Activated naive CD8-positive, alpha-beta T cell treated with anti-CD3 and anti-CD28 coated beads, Interleukin-2, amount 50 U/mL, for 24 hours (primary cell): ENCODE measurements at regions not wholly inside any gene's neighbourhood (a gene's known extent, or its start where the extent isn't known, plus 50 kb on each side); places are given as distances from the start of the nearest gene placed in this dataset.

Experiments
- ATAC-seq: fragments of 150-1000 bp; cut with Tn5 transposase; one replicate; pipeline ENCODE4 v1.10.0; 2021
- DNase-seq: peaks from one replicate; pipeline ENCODE4 v3.0.0; 2021
- H3K27ac Mint-ChIP-seq: one replicate; pipeline ENCODE4 v1.8.0; 2021; ENCODE audit warnings: mild to moderate bottlenecking, mixed read lengths
- H3K27me3 Mint-ChIP-seq: one replicate; pipeline ENCODE4 v1.8.0; 2021; ENCODE audit warnings: mixed read lengths
- H3K36me3 Mint-ChIP-seq: one replicate; pipeline ENCODE4 v1.8.0; 2021; ENCODE audit warnings: low read depth, mixed read lengths
- H3K4me1 Mint-ChIP-seq: one replicate; pipeline ENCODE4 v1.8.0; 2021; ENCODE audit warnings: mixed read lengths
- H3K4me3 Mint-ChIP-seq: one replicate; pipeline ENCODE4 v1.8.0; 2021; ENCODE audit warnings: mild to moderate bottlenecking, moderate library complexity, mixed read lengths
- H3K9me3 Mint-ChIP-seq: one replicate; pipeline ENCODE4 v1.8.0; 2021; ENCODE audit warnings: mixed read lengths

DNA sequence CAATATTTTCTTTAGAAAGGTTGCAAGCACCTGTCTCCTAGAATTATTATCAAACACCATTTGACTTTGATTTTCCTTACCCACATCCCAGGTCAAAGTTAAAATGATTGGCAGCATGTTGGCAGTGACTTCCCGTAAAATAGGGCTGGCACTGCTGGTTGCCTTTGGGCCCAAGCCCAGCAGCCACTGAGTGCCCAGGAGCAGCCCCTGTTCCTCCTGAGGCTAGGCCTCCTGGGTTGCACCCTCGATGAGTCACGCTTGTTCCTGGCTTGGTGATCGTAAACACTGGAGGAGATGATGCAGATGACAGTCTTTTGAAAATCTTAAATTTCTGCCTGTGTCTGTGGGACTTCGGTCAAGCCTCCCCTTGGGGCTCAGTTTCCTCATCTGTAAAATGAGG is 290.0 kb downstream of the TLE3 start:
- no peak for DNase-seq
- Mint-ChIP-seq H3K27me3 (peaks cover 6% of the 10 kb centered on the region), H3K9me3 (no peaks in the 10 kb centered on the region), H3K4me1 (peaks cover 21% of the 10 kb centered on the region), H3K27ac (no peak overlapping the region), H3K4me3 (no peak overlapping the region), H3K36me3 (no peaks in the 10 kb centered on the region)
- ATAC-seq: peak; percentile 84

DNA sequence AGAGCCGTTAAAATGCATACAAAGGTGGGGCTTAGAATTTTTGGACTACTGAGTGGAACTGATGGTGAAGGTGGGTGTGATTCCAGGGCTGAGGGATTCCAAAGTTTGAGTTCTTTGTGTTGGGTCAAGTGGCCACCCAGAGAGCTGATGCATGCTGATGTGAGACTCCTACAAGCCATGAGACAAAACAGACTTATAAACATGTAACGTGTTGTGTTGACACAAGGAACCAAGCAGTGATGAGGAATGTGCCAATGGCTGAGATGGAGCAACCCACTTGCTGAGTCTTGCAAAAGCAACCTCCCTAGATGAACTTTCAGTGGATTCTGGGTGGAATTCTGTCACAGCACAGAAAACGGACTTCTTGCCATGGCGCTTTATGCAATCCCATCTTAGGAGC is 289.0 kb downstream of the TLE3 start:
- no peak for ATAC-seq
- DNase-seq: no peak
- Mint-ChIP-seq H3K27ac (no peak overlapping the region), H3K4me1 (peaks cover 21% of the 10 kb centered on the region), H3K36me3 (no peaks in the 10 kb centered on the region), H3K4me3 (no peak overlapping the region), H3K27me3 (peaks cover 6% of the 10 kb centered on the region), H3K9me3 (no peaks in the 10 kb centered on the region)

DNA sequence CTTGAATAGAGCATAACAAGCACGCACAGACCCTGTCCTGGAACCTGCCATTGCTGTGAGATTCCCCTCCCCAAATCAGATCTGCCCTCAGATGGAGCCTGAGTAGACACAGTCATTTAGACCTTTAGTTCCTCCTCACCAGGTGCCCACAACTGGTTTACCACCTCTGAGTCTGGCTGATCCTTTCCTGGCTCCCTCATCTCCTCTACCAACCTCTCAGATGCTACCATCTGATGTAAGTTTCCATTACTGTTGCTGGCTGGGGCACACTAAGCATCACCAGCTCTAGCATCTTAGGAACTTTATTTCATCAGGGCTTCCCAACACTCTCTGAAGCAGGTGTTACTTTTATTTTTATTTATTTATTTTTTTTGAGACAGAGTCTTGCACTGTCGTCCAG is 288.3 kb downstream of the TLE3 start:
- Mint-ChIP-seq H3K27me3 (peaks cover 6% of the 10 kb centered on the region), H3K4me1 (peaks cover 21% of the 10 kb centered on the region), H3K4me3 (no peak overlapping the region), H3K9me3 (no peaks in the 10 kb centered on the region), H3K36me3 (no peaks in the 10 kb centered on the region), H3K27ac (no peak overlapping the region)
- DNase-seq: no peak
- peak; percentile 26 for ATAC-seq

DNA sequence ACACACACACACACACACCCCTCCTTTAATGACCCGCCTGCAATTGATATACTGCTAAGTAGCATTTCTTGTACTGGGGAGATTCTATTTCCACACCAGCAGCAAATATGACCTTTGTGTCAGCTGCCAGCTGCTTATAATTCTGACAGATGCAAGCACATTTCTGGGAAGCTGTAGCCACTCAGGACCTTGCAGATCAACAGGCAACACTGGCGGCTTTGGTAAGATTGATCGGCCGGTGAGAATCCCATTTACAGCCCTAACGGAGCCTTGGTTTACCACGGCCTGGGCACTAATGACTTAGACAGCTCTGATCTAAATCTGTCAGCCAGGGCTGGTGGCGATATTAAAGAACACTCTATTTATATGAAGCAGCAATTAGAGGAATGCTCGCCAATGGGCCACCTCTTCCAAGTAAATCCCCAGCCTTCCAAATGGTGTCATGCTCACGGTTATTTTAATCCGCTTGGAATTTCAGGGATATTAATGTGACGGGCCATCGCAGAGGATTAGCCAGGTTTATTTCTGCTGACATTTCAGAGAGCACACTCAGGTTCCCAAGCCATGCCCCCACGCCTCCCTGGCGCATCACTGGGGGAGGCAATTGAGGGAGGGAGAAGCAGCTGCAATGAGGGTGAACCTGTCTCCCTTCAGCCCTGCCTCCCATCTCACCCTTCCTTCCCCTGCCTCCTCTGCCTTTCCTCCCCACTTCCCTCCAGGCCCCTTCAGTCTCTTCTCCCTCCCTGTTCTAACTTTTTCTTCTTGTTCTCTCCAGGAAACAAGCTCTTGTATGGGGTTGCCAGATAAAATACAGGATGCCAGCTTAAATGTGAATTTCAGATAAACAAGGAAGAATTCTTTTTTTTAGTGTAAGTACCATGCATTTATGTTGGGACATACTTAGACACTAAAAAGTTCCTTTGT is 287.0 kb downstream of the TLE3 start:
- no peaks in the 10 kb centered on the region for H3K9me3 Mint-ChIP-seq
- peaks cover 23% of the 10 kb centered on the region for H3K4me1 Mint-ChIP-seq
- H3K36me3 Mint-ChIP-seq: no peaks in the 10 kb centered on the region
- no peak overlapping the region for H3K27ac Mint-ChIP-seq
- H3K4me3 Mint-ChIP-seq: no peak overlapping the region
- H3K27me3 Mint-ChIP-seq: peaks cover 6% of the 10 kb centered on the region
- ATAC-seq (no peak), DNase-seq (no peak)

DNA sequence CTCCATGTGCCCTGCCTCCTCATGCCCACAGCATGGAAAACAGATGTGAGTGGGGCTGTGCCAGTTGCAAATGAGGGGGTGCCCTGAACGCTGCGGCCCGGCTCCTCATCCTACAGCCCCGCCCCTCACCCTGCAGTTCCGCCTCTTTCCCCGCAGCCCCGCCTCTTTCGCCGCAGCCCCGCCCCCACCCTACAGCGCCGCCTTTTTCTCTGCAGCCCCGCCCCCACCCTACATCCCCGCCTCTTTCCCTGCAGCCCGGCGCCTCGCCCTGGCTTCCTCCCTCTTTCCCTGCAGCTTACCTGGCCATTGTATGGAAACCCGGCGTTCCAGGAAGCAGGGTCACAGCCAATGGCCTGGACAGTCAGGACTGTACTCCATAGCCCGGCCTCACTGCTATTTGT is 284.9 kb downstream of the TLE3 start:
- Mint-ChIP-seq H3K27me3 (peaks cover 2% of the 10 kb centered on the region), H3K9me3 (no peaks in the 10 kb centered on the region), H3K36me3 (no peaks in the 10 kb centered on the region), H3K4me1 (peaks cover 15% of the 10 kb centered on the region), H3K4me3 (no peak overlapping the region), H3K27ac (no peak overlapping the region)
- DNase-seq (no peak), ATAC-seq (no peak)

DNA sequence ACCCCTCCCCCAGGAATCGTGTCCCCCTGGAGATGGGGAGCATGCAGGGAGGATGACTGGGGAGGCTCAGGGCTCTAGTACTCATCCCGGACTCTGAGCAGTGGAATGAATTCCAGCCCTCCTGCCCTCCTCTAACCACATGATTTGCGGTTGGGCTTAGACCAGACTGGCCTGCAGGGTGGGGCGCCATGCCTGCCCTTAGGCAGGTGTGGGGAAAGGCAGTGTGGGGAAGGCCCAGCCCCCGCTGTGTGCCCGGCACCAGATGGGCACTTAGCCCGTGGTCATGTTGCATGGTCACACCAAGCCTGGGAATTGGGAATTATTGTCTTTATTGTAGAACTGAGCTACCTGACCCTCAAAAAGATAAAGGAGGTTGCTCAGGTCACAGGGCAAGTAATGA is 283.8 kb downstream of the TLE3 start:
- no peak for ATAC-seq
- DNase-seq: no peak
- Mint-ChIP-seq H3K9me3 (no peaks in the 10 kb centered on the region), H3K27ac (no peak overlapping the region), H3K27me3 (peaks cover 5% of the 10 kb centered on the region), H3K36me3 (no peaks in the 10 kb centered on the region), H3K4me3 (no peak overlapping the region), H3K4me1 (peaks cover 10% of the 10 kb centered on the region)

DNA sequence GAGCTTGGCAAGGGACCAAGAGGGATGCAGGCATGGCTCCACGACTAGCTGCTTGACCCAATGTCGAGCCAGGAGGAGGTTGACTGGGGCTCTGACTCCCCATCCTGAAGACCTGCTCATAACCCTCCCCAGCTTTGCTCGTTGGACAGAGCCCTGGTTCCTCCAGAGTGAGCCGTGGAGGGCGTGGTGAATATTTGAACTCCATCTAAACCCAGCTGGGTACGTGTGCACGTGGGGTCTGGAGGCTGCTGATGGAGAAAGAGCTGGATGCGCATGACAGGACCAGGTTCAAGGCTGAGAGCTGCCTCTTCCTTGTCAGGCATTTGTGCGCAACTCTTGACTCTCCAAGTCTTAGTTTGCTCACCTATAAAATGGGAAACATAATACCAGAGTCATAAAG is 282.8 kb downstream of the TLE3 start:
- Mint-ChIP-seq H3K36me3 (no peaks in the 10 kb centered on the region), H3K27me3 (peaks cover 6% of the 10 kb centered on the region), H3K27ac (no peak overlapping the region), H3K4me1 (peaks cover 6% of the 10 kb centered on the region), H3K9me3 (no peaks in the 10 kb centered on the region), H3K4me3 (no peak overlapping the region)
- ATAC-seq: no peak
- DNase-seq: no peak

DNA sequence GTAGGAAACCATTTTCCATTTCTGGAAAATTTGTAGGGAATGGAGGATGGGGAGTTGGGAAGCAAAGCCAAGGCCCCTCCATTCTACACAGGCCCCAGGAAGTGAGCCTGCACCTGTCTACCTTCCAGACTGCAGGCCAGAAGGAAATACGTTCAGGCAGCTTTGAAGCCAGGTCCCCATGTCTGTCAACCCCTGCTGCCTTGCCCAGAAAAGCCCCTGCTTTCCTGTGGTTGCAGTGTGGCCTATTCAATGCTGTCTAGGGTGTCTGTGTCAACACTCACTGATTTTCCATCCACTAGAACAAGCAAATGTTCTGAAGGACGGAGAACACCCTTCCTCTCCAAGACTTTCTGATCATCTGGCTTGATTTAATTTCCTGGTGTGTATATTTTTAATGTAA is 281.9 kb downstream of the TLE3 start:
- H3K4me1 Mint-ChIP-seq: peaks cover 6% of the 10 kb centered on the region
- H3K27ac Mint-ChIP-seq: no peak overlapping the region
- ATAC-seq: peak; percentile 79
- H3K27me3 Mint-ChIP-seq: peaks cover 6% of the 10 kb centered on the region
- H3K9me3 Mint-ChIP-seq: no peaks in the 10 kb centered on the region
- H3K4me3 Mint-ChIP-seq: no peak overlapping the region
- H3K36me3 Mint-ChIP-seq: no peaks in the 10 kb centered on the region
- DNase-seq: no peak

DNA sequence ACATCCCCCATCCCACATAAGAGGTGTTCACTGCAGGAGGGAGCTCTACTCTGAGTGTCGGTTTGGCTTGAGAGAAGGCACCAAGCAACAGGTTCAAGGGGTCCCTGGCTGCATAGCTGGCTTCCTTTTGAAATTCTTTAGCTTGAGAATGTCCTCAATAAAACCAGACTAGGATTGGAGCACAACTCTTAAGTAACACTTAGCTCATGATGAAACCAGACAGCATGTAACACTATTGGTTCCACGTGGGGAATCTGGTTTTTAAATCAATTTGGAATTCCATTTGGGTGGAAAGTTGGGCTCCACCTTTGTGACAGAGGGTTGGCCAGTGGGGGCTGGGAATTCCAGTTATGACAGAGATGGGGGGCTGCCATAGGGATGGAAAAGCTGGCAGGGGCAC is 281.2 kb downstream of the TLE3 start:
- H3K27me3 Mint-ChIP-seq: peaks cover 6% of the 10 kb centered on the region
- H3K36me3 Mint-ChIP-seq: no peaks in the 10 kb centered on the region
- DNase-seq (no peak), ATAC-seq (no peak)
- H3K4me1 Mint-ChIP-seq: peaks cover 6% of the 10 kb centered on the region
- H3K9me3 Mint-ChIP-seq: no peaks in the 10 kb centered on the region
- H3K4me3 Mint-ChIP-seq: no peak overlapping the region
- no peak overlapping the region for H3K27ac Mint-ChIP-seq

DNA sequence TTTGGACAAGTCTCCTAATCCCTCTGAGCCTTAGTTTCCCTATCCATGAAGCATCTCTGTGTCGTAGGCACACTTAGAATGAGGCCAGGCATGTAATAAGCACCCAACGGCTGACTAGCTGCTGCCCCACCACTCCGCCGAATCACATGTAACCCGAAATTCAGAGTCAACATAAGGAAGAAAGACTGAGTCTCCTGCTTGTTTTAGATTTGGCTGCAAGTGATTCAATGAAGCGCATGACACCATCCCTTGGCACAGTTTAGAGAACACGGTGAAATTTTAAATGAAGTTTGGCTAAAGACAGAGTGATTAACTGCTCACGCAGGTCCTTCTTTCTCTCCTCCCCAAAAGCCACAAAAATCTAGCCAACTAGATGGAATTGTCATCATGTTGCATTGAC is 279.2 kb downstream of the TLE3 start:
- DNase-seq: no peak
- Mint-ChIP-seq H3K4me3 (no peak overlapping the region), H3K9me3 (no peaks in the 10 kb centered on the region), H3K36me3 (no peaks in the 10 kb centered on the region), H3K27ac (no peak overlapping the region), H3K27me3 (peaks cover 6% of the 10 kb centered on the region), H3K4me1 (peaks cover 6% of the 10 kb centered on the region)
- ATAC-seq: no peak

DNA sequence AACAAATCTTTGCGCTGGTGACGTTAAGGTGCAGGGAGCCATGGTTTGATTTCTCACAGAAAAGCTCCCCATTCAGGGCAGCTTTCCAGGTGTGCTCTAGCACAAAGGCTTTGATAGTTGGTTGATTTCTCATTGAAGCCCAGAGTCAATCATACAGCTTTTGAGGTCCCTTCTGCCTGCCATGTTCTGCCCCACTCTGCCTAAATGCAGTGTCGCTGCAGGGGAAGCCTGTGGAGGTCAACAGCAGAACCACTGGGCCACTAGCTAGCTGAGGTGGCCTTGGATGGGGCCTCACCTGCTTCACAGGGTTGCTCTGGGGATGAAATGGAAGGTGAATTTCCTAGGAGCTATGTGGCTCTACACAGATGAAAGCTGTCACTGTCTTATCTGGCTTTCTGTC is 278.3 kb downstream of the TLE3 start:
- no peaks in the 10 kb centered on the region for H3K36me3 Mint-ChIP-seq
- DNase-seq (no peak), ATAC-seq (no peak)
- H3K4me3 Mint-ChIP-seq: no peak overlapping the region
- H3K9me3 Mint-ChIP-seq: no peaks in the 10 kb centered on the region
- H3K27ac Mint-ChIP-seq: no peak overlapping the region
- H3K27me3 Mint-ChIP-seq: peaks cover 6% of the 10 kb centered on the region
- peaks cover 6% of the 10 kb centered on the region for H3K4me1 Mint-ChIP-seq

DNA sequence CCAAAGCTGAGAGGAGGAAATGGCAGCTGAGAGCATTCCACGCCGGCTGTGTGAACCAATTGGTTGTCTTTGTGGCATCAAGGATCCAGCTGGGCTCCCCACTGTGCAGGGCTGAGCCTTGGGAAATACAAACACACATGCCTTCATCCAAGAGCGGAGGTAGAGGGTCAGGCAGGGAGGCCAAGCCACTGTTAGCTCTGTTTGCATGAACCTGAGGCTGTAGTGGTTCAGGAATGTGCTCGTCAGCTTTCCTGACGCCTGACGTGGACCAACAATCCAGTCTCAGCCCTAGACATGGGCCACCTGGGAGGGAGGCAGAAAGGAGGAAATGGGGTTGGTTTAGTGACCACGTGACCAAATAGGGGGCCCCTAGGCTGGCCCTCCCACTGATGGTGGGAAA is 276.9 kb downstream of the TLE3 start:
- no peaks in the 10 kb centered on the region for H3K36me3 Mint-ChIP-seq
- no peak overlapping the region for H3K27ac Mint-ChIP-seq
- peaks cover 4% of the 10 kb centered on the region for H3K4me1 Mint-ChIP-seq
- H3K27me3 Mint-ChIP-seq: peaks cover 6% of the 10 kb centered on the region
- H3K4me3 Mint-ChIP-seq: no peak overlapping the region
- H3K9me3 Mint-ChIP-seq: no peaks in the 10 kb centered on the region
- DNase-seq: no peak
- ATAC-seq: no peak

DNA sequence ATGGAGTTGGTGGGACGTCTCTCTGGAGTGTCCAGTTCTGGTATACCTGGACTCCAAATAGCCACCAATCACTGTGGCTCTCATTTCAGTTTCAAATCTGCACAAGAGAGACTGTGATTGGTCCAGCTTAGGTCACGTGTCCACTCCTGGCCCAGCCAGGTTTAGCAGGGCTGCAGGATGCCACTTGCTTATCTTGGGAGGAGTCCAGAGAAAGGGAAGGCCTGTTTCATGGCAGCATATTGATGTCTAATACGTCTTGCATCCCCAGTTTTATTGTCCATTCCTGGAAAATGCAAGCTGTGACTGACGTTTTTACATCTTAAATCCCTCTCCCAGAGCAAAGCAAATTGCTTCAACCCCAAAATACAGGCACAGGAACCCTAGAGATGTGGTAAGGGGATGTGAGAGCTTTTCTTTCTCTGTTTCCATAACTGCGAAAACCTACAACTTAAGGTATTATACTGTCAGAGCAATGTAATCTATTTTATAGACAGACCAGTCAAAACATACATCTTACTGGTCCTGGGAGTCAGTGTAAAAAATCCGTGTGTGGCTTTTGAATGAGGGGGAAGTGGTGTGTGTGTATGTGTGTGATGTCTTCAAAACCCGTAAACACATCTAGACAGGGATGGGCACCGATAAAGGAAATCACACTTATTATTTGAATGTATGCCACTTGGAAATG is 274.4 kb downstream of the TLE3 start:
- ATAC-seq (no peak), DNase-seq (no peak)
- Mint-ChIP-seq H3K4me3 (no peak overlapping the region), H3K27me3 (peaks cover 10% of the 10 kb centered on the region), H3K4me1 (no peaks in the 10 kb centered on the region), H3K27ac (no peak overlapping the region), H3K36me3 (no peaks in the 10 kb centered on the region), H3K9me3 (no peaks in the 10 kb centered on the region)

DNA sequence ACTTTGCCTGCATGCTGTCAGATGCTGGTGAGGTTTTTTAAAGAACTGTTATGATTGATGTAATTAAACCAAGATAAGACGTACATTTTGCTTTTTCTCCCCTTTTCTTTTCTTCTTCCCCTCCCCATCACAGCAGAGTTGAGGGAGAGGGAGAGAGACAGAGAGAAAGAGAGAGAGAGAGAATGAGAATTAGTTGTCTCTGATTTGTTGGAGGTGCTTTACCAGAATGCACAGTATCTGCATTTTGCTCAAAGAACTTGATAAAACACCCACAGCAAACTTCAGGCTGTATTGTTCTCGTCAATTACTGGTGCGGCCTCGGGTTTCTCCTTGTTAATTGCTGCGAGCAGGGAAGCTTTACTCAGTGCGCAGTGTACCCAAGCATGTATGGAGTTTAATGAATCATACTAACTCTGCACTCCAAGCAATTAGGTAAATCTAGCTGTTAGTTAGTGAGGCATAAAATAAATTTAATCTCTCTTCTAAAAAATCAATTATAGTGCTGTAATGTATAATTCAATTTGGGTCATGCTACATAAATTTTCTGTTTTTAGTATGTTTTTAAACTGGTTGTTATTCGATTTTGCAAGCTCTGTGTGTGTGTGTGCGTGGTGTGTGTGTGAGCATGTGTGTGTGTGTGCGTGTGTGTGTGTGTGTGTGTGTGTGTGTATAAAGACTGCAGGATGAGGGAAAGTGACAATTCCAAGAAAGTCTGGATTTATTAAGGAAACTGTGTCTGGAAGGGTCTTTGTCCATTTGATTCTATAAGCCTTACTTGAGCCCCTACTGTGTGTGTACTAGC is 273.4 kb downstream of the TLE3 start:
- ATAC-seq (no peak), DNase-seq (no peak)
- Mint-ChIP-seq H3K36me3 (no peaks in the 10 kb centered on the region), H3K27me3 (peaks cover 7% of the 10 kb centered on the region), H3K4me3 (no peak overlapping the region), H3K4me1 (no peaks in the 10 kb centered on the region), H3K27ac (no peak overlapping the region), H3K9me3 (no peaks in the 10 kb centered on the region)
